LNCaP clone FGC (cell line): ENCODE measurements at regions not wholly inside any gene's neighbourhood (a gene's known extent, or its start where the extent isn't known, plus 50 kb on each side); places are given as distances from the start of the nearest gene placed in this dataset.

Experiments used
- DNase-seq: peaks from one replicate; pipeline ENCODE4 v3.0.0-alpha.2; 2011; ENCODE audit warnings: low read depth
- H3K4me3 ChIP-seq: 2 replicates; pipeline ENCODE4 v1.5.1; 2011; ENCODE audit warnings: mild to moderate bottlenecking, low read depth, low read length, control low read depth
- TF ChIP-seq, protein P1 (sequence below): IDR thresholded peaks from 2 replicates; pipeline ENCODE4 v1.5.1; 2012; ENCODE audit warnings: mild to moderate bottlenecking; ENCODE audit not compliant: control insufficient read depth, insufficient read depth; ENCODE audit errors: extremely low read depth

DNA sequence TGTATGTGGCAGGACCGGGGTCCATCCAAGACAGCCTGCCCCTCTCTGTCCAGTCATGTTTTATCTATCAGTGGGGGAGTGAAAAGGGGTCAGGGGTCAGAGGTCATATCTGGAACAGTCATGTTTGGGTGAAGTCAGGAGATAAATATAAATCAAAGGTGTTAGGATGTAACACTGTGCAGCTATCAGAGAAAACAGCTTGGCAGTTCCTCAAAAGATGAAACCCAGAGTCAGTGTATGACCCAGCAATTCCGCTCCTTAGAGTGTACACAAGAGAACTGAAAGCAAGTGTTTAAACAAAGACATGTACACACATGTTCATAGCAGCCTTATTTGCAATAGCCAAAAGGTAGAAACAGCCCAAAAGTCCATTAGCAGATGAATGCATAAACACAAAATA, 361.3 kb downstream of the FOXL1 start:
- no peak overlapping the region for H3K4me3 ChIP-seq
- TF ChIP-seq, protein P1, sequence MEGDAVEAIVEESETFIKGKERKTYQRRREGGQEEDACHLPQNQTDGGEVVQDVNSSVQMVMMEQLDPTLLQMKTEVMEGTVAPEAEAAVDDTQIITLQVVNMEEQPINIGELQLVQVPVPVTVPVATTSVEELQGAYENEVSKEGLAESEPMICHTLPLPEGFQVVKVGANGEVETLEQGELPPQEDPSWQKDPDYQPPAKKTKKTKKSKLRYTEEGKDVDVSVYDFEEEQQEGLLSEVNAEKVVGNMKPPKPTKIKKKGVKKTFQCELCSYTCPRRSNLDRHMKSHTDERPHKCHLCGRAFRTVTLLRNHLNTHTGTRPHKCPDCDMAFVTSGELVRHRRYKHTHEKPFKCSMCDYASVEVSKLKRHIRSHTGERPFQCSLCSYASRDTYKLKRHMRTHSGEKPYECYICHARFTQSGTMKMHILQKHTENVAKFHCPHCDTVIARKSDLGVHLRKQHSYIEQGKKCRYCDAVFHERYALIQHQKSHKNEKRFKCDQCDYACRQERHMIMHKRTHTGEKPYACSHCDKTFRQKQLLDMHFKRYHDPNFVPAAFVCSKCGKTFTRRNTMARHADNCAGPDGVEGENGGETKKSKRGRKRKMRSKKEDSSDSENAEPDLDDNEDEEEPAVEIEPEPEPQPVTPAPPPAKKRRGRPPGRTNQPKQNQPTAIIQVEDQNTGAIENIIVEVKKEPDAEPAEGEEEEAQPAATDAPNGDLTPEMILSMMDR: no peak
- no peak for DNase-seq

DNA sequence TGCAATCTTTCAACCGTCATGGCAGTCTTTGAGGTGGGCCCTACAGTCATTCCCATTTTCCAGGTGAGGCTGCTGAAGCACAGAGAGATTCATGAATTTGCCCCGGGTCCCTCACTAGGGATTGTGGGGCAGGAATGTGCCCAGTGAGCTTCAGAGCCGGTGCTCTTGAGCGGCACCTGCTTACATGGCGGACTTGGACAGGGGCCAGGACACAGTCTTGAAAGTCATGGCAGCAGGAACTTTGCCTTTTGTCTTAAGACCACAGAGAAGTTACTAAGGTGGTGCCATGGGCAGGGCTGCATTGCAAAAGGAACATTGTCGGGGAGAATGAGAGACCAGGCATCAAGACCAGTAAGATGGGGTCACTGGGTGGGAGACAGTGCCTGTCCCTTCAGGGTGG, 363.4 kb downstream of the FOXL1 start:
- TF ChIP-seq, protein P1: no peak
- DNase-seq: no peak
- H3K4me3 ChIP-seq: no peak overlapping the region

DNA sequence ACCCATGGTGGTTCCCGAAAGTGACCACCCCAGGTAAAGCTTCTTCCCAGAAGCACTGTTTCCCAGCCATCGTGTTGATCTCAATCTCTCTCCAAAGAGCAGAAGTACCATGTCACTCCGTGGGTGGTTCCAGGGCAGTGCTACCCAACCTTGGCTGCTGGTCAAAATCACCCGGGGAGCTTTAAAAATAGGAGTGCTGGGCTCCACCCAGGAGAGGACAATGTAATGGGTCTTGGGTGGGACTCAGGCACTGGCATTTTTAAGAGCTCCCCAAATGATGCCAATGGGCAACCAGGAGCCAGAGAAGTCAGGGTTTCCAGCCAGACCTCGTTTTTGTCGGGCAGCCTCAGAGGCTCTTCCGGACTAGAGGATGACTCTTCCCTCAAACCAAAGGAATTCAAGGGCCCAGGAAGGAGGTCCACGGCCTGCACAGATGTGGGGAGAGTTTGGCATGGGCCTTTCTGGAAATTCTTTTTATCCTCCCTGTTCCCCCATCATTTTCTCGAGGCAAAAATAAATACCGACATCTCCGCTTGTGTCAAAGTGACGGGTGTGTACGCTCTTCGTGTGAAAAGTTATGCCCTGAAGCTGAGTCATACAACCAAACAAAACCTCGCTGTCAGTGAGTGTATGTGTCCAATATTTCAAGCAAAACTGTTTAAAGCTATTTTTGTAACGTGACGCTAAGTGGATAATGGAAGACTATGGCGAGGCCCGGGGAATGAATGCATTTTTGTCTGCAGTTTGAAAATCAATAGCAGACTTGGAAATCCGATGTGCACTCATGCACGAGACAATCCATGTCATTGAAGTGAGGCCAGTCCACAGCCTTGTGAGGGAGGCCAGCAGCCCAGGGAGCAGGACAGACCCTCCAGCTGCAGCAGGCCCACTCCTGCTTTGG, 364.1 kb downstream of the FOXL1 start:
- no peak for DNase-seq
- TF ChIP-seq, protein P1: no peak
- H3K4me3 ChIP-seq: no peak overlapping the region

DNA sequence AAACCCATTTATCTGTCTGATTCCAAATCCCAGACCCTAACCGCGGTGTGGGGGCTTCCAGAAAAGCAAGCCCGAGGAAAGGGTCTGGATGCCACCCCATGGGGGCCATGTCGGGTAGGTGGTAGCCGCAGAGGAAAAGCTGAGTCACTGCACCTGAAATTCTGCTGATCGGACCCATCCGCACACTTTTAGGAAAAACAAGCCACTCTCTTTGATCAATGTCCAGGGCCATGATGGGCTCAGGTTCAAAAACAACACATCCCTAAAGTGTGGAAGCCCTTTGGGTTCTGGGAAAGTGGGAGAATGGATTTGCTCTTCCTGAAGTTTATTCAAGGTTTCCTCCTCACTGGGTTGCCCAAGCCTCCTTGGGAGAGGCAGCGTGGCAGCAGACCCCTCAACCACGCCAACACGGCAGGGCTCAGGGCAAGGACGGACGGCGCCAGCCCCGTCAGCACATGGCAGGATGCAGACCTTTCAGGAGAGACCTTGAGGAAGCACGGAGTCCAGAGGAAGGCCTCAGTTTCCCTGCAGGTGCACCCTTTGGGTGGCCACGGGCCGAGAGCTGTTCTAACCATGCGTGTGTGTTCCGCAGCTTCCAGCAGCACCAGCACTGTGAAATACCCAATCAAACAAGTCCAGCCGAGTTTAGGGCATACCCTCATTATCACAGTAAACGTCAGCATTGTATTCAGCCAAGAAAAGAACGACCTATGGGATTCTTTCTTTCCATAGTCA, 367.0 kb downstream of the FOXL1 start:
- TF ChIP-seq, protein P1: no peak
- H3K4me3 ChIP-seq: no peak overlapping the region
- DNase-seq: no peak

DNA sequence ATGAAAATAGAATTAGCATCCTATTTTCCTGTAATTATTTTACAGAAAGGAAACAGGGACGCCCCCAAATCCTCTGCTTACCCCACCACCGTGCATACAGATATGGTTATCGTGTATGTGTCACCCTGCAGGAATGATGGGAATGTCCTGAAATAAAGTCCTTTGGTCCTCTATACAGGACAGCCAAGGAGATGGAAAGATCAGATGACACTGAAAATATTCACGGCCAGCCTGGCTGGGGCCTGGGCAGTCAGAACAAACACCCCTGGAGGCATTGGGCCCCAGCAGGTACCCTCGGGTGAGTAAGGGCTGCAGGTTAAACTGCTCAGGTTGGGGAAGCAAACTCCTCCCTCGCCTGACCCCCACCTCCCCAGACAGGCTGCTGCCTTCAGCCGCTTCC, 368.0 kb downstream of the FOXL1 start:
- no peak overlapping the region for H3K4me3 ChIP-seq
- TF ChIP-seq, protein P1: no peak
- no peak for DNase-seq

DNA sequence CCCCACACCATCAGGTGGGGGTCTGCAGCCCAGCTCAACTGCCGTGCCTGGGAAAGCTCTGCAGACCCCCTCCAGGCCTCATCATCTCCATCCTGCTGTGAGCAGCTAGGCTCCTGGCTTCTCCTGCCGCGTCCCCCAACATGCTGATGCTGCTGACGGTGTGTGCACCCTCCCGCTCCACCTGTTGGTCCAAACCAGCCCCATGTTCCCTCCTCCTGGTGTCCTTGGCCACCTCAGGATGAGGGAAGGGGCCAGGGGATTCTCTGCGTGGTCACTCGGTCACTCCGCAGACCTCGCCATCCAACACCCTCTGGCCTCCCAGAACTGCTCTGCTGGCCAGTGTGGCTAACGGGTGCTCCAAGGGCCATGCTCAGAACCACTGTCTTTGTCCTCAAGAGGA, 368.6 kb downstream of the FOXL1 start:
- no peak overlapping the region for H3K4me3 ChIP-seq
- TF ChIP-seq, protein P1: no peak
- DNase-seq: no peak
